Kidney (tissue), 13 donors: ENCODE measurements at regions not wholly inside any gene's neighbourhood (a gene's known extent, or its start where the extent isn't known, plus 50 kb on each side); places are given as distances from the start of the nearest gene placed in this dataset.
A peak's percentile ranks its signal among the peaks of the same experiment; 100 is the strongest.

ENCODE experiments used
- DNase-seq, 5 donors: peaks; one replicate each; pipeline ENCODE4 v3.0.0-alpha.2; 2013 to 2020
- FAIRE-seq: peaks from 2 replicates; lab custom pipeline; 2012; peaks lifted over from hg19 to GRCh38; lab: Jason Lieb, UNC
- H3K27ac ChIP-seq, 2 donors: one replicate each; pipeline ENCODE4 v1.7.0; 2013; ENCODE audit warnings: low read depth in 2 of 2, low read length in 2 of 2, inconsistent platforms in 1 of 2
- H3K27me3 ChIP-seq: one replicate; pipeline ENCODE4 v1.7.1; 2013; ENCODE audit warnings: low read length, inconsistent platforms; ENCODE audit not compliant: control insufficient read depth, insufficient read depth
- H3K36me3 ChIP-seq, 3 donors: one replicate each; pipeline versions ENCODE4 v1.7.0 to v1.7.1; 2013; ENCODE audit warnings: low read length in 3 of 3, control low read depth in 1 of 3, inconsistent platforms in 1 of 3; ENCODE audit not compliant: insufficient read depth in 3 of 3, control insufficient read depth in 2 of 3
- H3K4me1 ChIP-seq, 3 donors: one replicate each; pipeline versions ENCODE4 v1.7.0 to v1.7.1; 2013; ENCODE audit warnings: low read length in 3 of 3, inconsistent platforms in 1 of 3, low read depth in 1 of 3; ENCODE audit not compliant: control insufficient read depth in 2 of 3, insufficient read depth in 2 of 3
- H3K4me3 ChIP-seq, 3 donors: one replicate each; pipeline versions ENCODE4 v1.7.0 to v1.8.1; 2013; ENCODE audit warnings: low read length in 3 of 3, control low read depth in 1 of 3, inconsistent platforms in 1 of 3
- H3K9ac ChIP-seq, 3 donors: one replicate each; pipeline versions ENCODE4 v1.7.0 to v1.7.1; 2013; ENCODE audit warnings: low read length in 3 of 3, control low read depth in 1 of 3, inconsistent platforms in 1 of 3
- H3K9me3 ChIP-seq, 3 donors: one replicate each; pipeline versions ENCODE4 v1.7.0 to v1.7.1; 2013; ENCODE audit warnings: low read length in 3 of 3, control low read depth in 1 of 3, inconsistent platforms in 1 of 3; ENCODE audit not compliant: control insufficient read depth in 2 of 3, insufficient read depth in 1 of 3
- intact Hi-C: fragments of 100-400 bp; cut with DNase I; formaldehyde crosslinking; loops from one replicate; pipeline ENCODE4 v1.11.1; 2022
- TF ChIP-seq, protein P1 (sequence below): IDR thresholded peaks from 3 replicates; pipeline ENCODE4 v1.5.1; 2012; ENCODE audit warnings: mild to moderate bottlenecking, moderate library complexity, borderline replicate concordance; ENCODE audit not compliant: insufficient read depth; ENCODE audit errors: extremely low read depth
- donor health status: control.
- donor health status: control.
- donor health status: control.
- donor health status: control.
- donor health status: control.
- donor health status: DM: yes; HTN: yes; CAD: no.
- donor health status: Normal renal cell carcinoma (clear cell type).

DNA sequence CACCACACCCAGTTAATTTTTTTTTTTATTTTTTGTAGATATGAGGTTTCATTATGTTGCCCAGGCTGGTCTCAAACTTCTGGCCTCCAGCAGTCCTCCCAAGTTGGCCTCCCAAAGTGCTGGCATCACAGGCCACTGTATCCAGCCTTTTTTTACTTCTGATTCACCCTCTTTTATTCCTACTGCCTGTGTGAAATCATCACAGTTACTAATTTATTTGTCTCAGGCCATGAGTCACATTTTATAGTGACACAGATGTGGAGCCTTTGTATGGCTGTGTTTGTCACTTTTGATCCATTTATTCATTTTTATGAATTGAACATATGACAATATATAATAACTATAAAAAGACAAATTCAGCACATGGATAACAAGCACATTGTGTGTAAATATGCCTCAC is 67.1 kb upstream of the SNX2 start:
- FAIRE-seq, result no peak
- Histone ChIP-seq H3K9me3 (no peaks in the 10 kb centered on the region), H3K36me3 (no peaks in the 10 kb centered on the region), H3K9ac (no peak overlapping the region), H3K27me3 (no peaks in the 10 kb centered on the region), H3K27ac (no peak overlapping the region), H3K4me1 (no peaks in the 10 kb centered on the region), H3K4me3 (no peak overlapping the region)
- DNase-seq, result no peak
- TF ChIP-seq, protein P1, sequence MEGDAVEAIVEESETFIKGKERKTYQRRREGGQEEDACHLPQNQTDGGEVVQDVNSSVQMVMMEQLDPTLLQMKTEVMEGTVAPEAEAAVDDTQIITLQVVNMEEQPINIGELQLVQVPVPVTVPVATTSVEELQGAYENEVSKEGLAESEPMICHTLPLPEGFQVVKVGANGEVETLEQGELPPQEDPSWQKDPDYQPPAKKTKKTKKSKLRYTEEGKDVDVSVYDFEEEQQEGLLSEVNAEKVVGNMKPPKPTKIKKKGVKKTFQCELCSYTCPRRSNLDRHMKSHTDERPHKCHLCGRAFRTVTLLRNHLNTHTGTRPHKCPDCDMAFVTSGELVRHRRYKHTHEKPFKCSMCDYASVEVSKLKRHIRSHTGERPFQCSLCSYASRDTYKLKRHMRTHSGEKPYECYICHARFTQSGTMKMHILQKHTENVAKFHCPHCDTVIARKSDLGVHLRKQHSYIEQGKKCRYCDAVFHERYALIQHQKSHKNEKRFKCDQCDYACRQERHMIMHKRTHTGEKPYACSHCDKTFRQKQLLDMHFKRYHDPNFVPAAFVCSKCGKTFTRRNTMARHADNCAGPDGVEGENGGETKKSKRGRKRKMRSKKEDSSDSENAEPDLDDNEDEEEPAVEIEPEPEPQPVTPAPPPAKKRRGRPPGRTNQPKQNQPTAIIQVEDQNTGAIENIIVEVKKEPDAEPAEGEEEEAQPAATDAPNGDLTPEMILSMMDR, result no peak
- intact Hi-C loops, result no loop called here

DNA sequence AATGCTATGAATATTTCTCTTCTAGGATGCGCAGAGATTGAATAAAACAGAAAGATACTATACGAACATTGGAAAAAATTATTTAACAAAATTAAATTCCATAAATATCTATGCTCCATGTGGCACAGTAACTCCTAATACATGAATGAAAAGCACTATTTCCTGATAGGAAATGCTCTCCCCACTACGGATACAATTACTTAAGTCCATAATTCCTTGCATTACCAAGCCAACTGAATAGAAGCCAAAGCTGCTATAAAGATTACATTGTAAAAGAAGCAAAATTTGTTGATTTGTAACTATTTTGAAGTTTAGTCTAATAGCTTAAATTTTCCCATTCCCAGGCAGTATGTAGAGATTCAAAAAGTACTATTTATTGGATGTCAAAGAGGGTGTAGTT is 61.8 kb upstream of the SNX2 start:
- Histone ChIP-seq H3K4me1 (no peaks in the 10 kb centered on the region), H3K27ac (no peak overlapping the region), H3K9me3 (no peaks in the 10 kb centered on the region), H3K9ac (no peak overlapping the region), H3K4me3 (no peak overlapping the region), H3K27me3 (no peaks in the 10 kb centered on the region), H3K36me3 (no peaks in the 10 kb centered on the region)
- FAIRE-seq (no peak), DNase-seq (peak in 1 of 5 donors; percentile 3)
- intact Hi-C loops, result no loop called here
- TF ChIP-seq, protein P1, result no peak

DNA sequence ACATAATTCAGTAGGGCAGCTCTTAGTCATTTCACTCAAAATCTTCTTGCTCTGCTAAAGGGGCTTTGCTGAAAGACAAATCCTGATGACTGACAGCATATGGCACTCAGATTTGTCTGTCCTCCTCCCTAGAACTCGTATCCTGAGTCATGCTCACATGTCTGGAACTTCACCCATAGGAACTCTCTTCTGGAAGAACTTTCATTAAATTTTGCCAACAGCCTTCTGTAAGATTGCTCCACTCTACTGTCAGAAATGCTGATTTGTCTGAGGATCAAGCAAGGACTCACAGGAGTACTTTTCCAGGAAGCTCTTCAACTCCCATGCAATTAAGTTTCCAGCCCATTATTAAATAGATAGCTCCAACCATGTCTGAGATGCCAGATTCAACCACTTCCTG is 59.8 kb upstream of the SNX2 start:
- DNase-seq (no peak), FAIRE-seq (no peak)
- H3K27ac ChIP-seq, result no peak overlapping the region
- intact Hi-C loops, result no loop called here
- TF ChIP-seq, protein P1, result no peak
- H3K36me3 ChIP-seq, result no peaks in the 10 kb centered on the region
- H3K4me1 ChIP-seq, result no peaks in the 10 kb centered on the region
- no peaks in the 10 kb centered on the region for H3K9me3 ChIP-seq
- H3K4me3 ChIP-seq, result no peak overlapping the region
- H3K27me3 ChIP-seq, result no peaks in the 10 kb centered on the region
- H3K9ac ChIP-seq, result no peak overlapping the region

DNA sequence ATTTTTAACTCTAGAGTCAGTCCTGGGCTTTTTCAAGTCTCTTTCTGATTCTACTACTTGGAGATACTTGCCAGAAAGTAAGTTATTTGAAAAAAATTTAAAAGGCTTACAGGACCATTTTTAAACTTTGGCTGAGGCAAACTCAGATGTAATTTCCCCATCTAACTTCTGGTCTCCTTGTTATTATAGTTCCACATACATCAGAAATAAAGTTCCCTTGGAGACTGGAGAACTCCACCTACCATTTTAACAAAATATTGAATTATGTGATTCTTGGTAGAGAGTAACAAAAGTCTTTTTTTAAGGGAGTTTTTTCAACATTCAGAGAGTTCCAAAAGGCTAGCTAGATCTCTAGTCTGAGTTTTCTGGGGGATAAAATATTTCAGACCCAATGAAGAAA is 56.3 kb upstream of the SNX2 start:
- H3K4me3 ChIP-seq, result no peak overlapping the region
- no peak for DNase-seq
- intact Hi-C loops, result no loop called here
- TF ChIP-seq, protein P1, result no peak
- no peak overlapping the region for H3K27ac ChIP-seq
- no peak for FAIRE-seq
- H3K9me3 ChIP-seq, result no peaks in the 10 kb centered on the region
- H3K4me1 ChIP-seq, result no peaks in the 10 kb centered on the region
- no peaks in the 10 kb centered on the region for H3K27me3 ChIP-seq
- no peaks in the 10 kb centered on the region for H3K36me3 ChIP-seq
- H3K9ac ChIP-seq, result no peak overlapping the region
